CD4-positive, CD25-positive, alpha-beta regulatory T cell (primary cell): ENCODE measurements at regions not wholly inside any gene's neighbourhood (a gene's known extent, or its start where the extent isn't known, plus 50 kb on each side); places are given as distances from the start of the nearest gene placed in this dataset.
"Not testable (repeated sequence)": the region's sequence is repeated elsewhere in the genome, so short reads cannot be mapped to it uniquely, and the experiment has no call there.

Experiments used
- ATAC-seq, 2 donors: fragments of 150-1000 bp; cut with Tn5 transposase; one replicate each; pipeline ENCODE4 v1.10.0; 2021; ENCODE audit warnings: low read depth in 2 of 2, moderate number of reproducible peaks in 2 of 2, moderate library complexity in 1 of 2
- DNase-seq, 3 donors: peaks; one replicate each; pipeline versions ENCODE4 v3.0.0 to v3.0.0-alpha.2; 2012 to 2022; ENCODE audit warnings: mixed read lengths in 1 of 3
- H3K27ac ChIP-seq: one replicate; pipeline ENCODE4 v1.7.0; 2013; ENCODE audit warnings: mild to moderate bottlenecking, low read length; ENCODE audit not compliant: insufficient read depth, poor library complexity, severe bottlenecking
- H3K27me3 ChIP-seq: one replicate; pipeline ENCODE4 v1.7.0; 2013; ENCODE audit warnings: low read length; ENCODE audit not compliant: control insufficient read depth, insufficient read depth
- H3K36me3 ChIP-seq: one replicate; pipeline ENCODE4 v1.7.0; 2013; ENCODE audit warnings: mild to moderate bottlenecking, low read length, moderate library complexity; ENCODE audit not compliant: control insufficient read depth, insufficient read depth
- H3K4me1 ChIP-seq: 2 replicates; pipeline ENCODE4 v1.7.0; 2013; ENCODE audit warnings: mild to moderate bottlenecking, low read length; ENCODE audit not compliant: insufficient read depth, control insufficient read depth, poor library complexity, severe bottlenecking
- H3K4me3 ChIP-seq: one replicate; pipeline ENCODE4 v1.7.0; 2013; ENCODE audit warnings: low read depth, mild to moderate bottlenecking, low read length, moderate library complexity
- H3K9me3 ChIP-seq, 2 experiments: 1 replicate in 1 of 2; 2 replicates in 1 of 2; pipeline ENCODE4 v1.7.0; 2013; ENCODE audit warnings: low read length in 2 of 2, mild to moderate bottlenecking in 1 of 2, moderate library complexity in 1 of 2; ENCODE audit not compliant: control insufficient read depth in 2 of 2
- H3K27ac Mint-ChIP-seq, 3 donors: one replicate each; pipeline ENCODE4 v1.8.0; 2020 to 2022; ENCODE audit warnings: mild to moderate bottlenecking in 3 of 3, mixed read lengths in 3 of 3, moderate library complexity in 2 of 3
- H3K27me3 Mint-ChIP-seq: one replicate; pipeline ENCODE4 v1.8.0; 2022; ENCODE audit warnings: mild to moderate bottlenecking, mixed read lengths
- H3K36me3 Mint-ChIP-seq: one replicate; pipeline ENCODE4 v1.8.0; 2020; ENCODE audit warnings: mixed read lengths
- H3K4me1 Mint-ChIP-seq, 4 donors: one replicate each; pipeline ENCODE4 v1.8.0; 2020 to 2022; ENCODE audit warnings: mixed read lengths in 4 of 4, mild to moderate bottlenecking in 1 of 4
- H3K4me3 Mint-ChIP-seq, 4 donors: one replicate each; pipeline ENCODE4 v1.8.0; 2020 to 2022; ENCODE audit warnings: mild to moderate bottlenecking in 4 of 4, mixed read lengths in 4 of 4, moderate library complexity in 3 of 4
- H3K9me3 Mint-ChIP-seq, 7 donors: one replicate each; pipeline ENCODE4 v1.8.0; 2020 to 2022; ENCODE audit warnings: mixed read lengths in 7 of 7, mild to moderate bottlenecking in 3 of 7, moderate library complexity in 2 of 7

GRCh38 chr16:32842844-32843243 lies 166.9 kb upstream of the TP53TG3 start:
- not testable (repeated sequence) for H3K27ac Mint-ChIP-seq, H3K4me1 ChIP-seq, H3K4me3 Mint-ChIP-seq, H3K27me3 Mint-ChIP-seq, H3K27me3 ChIP-seq, H3K9me3 ChIP-seq, H3K36me3 ChIP-seq, H3K4me1 Mint-ChIP-seq, DNase-seq, H3K9me3 Mint-ChIP-seq, H3K4me3 ChIP-seq, H3K27ac ChIP-seq, H3K36me3 Mint-ChIP-seq, ATAC-seq

GRCh38 chr16:32807280-32807679 lies 131.3 kb upstream of the TP53TG3 start:
- not testable (repeated sequence) for H3K4me3 Mint-ChIP-seq, H3K27me3 Mint-ChIP-seq, ATAC-seq

GRCh38 chr16:32805639-32806038 lies 129.7 kb upstream of the TP53TG3 start:
- not testable (repeated sequence) for H3K27me3 ChIP-seq, DNase-seq, H3K4me1 Mint-ChIP-seq, H3K4me3 ChIP-seq, H3K27ac ChIP-seq, H3K9me3 Mint-ChIP-seq, ATAC-seq, H3K36me3 Mint-ChIP-seq, H3K27ac Mint-ChIP-seq, H3K4me1 ChIP-seq, H3K36me3 ChIP-seq, H3K4me3 Mint-ChIP-seq, H3K9me3 ChIP-seq, H3K27me3 Mint-ChIP-seq

More at GRCh38 chr16:32807280-32807679, 131.3 kb upstream of the TP53TG3 start:
- not testable (repeated sequence) for H3K4me3 ChIP-seq, H3K4me1 Mint-ChIP-seq, H3K27ac Mint-ChIP-seq, H3K9me3 Mint-ChIP-seq, H3K4me1 ChIP-seq, H3K9me3 ChIP-seq, H3K36me3 Mint-ChIP-seq, H3K27me3 ChIP-seq, H3K27ac ChIP-seq, DNase-seq, H3K36me3 ChIP-seq
